T-helper 17 cell (primary cell): ENCODE measurements at regions not wholly inside any gene's neighbourhood (a gene's known extent, or its start where the extent isn't known, plus 50 kb on each side); places are given as distances from the start of the nearest gene placed in this dataset.

Source experiments
- ATAC-seq: fragments of 150-1000 bp; cut with Tn5 transposase; 2 replicates; pipeline ENCODE4 v1.10.0; 2021; ENCODE audit warnings: mild to moderate bottlenecking, moderate library complexity
- DNase-seq, 3 donors: peaks; one replicate each; pipeline versions ENCODE4 v3.0.0 to v3.0.0-alpha.2; 2020 to 2021
- H3K9me3 ChIP-seq: one replicate; pipeline ENCODE4 v1.7.0; 2013; ENCODE audit warnings: low read length, mild to moderate bottlenecking; ENCODE audit not compliant: control insufficient read depth, poor library complexity, severe bottlenecking
- H3K27ac Mint-ChIP-seq: one replicate; pipeline ENCODE4 v1.8.0; 2022; ENCODE audit warnings: mild to moderate bottlenecking, moderate library complexity, mixed read lengths
- H3K27me3 Mint-ChIP-seq: one replicate; pipeline ENCODE4 v1.8.0; 2022; ENCODE audit warnings: mixed read lengths
- H3K36me3 Mint-ChIP-seq: one replicate; pipeline ENCODE4 v1.8.0; 2022; ENCODE audit warnings: low read depth, mixed read lengths
- H3K4me1 Mint-ChIP-seq: one replicate; pipeline ENCODE4 v1.8.0; 2022; ENCODE audit warnings: mild to moderate bottlenecking, mixed read lengths
- H3K4me3 Mint-ChIP-seq: one replicate; pipeline ENCODE4 v1.8.0; 2022; ENCODE audit warnings: mild to moderate bottlenecking, moderate library complexity, mixed read lengths

- Mint-ChIP-seq H3K27me3 (peaks cover 22% of the 10 kb centered on the region), H3K36me3 (no peaks in the 10 kb centered on the region), H3K4me1 (no peaks in the 10 kb centered on the region), H3K27ac (no peak overlapping the region), H3K4me3 (no peak overlapping the region)
- no peaks in the 10 kb centered on the region for H3K9me3 ChIP-seq
- ATAC-seq = no peak
- no peak for DNase-seq
Observed at GRCh38 chr9:19615036-19615624, 173.7 kb downstream of the SLC24A2 start.

DNA sequence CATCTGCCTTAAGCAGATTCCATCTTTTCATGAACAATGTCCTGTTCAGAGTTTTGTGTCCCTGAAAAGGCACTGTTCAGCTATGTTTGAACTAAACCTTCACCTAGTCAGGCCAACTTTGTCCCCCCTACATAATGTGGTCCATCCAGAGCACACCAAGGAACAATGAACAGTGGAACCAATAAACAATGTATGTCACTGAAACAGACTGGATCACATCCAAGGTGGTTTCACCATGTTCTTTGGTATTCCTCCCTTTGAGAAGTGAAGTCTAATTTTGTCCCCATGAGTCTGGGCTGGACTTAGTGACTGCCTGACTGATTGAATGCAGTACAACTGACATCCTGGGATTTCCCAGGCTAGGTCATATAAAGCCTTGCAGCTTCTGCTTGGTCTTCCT lies 174.5 kb downstream of the SLC24A2 start:
- no peak overlapping the region for H3K4me3 Mint-ChIP-seq
- H3K4me1 Mint-ChIP-seq = no peaks in the 10 kb centered on the region
- no peak overlapping the region for H3K27ac Mint-ChIP-seq
- ATAC-seq (no peak), DNase-seq (no peak)
- peaks cover 23% of the 10 kb centered on the region for H3K27me3 Mint-ChIP-seq
- H3K36me3 Mint-ChIP-seq = no peaks in the 10 kb centered on the region
- H3K9me3 ChIP-seq = no peaks in the 10 kb centered on the region

- H3K36me3 Mint-ChIP-seq = no peaks in the 10 kb centered on the region
- no peak for DNase-seq
- peaks cover 27% of the 10 kb centered on the region for H3K27me3 Mint-ChIP-seq
Observed at GRCh38 chr9:19600538-19600937, 188.3 kb downstream of the SLC24A2 start.

DNA sequence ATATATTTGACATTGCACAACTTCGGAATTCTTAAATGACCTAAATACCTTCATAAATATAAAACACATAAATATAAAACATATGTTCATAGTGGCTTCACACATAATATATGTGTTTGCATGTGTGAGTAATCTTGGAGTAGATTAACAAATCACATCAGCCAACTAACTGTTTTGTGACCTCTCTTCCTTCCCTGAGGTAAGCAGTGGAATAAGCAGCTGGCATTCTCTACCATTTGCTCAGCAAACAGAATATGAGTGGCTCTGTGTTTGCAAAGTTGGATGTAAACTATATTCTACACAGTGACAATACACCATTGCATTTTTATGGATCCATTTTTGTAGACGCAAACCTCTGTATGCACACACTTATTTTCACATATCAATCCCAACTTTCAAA lies 189.9 kb downstream of the ACER2 start:
- no peaks in the 10 kb centered on the region for H3K36me3 Mint-ChIP-seq
- H3K4me3 Mint-ChIP-seq = no peak overlapping the region
- H3K9me3 ChIP-seq = no peaks in the 10 kb centered on the region
- no peak overlapping the region for H3K27ac Mint-ChIP-seq
- peaks cover 32% of the 10 kb centered on the region for H3K27me3 Mint-ChIP-seq
- ATAC-seq = no peak
- DNase-seq = no peak
- H3K4me1 Mint-ChIP-seq = no peaks in the 10 kb centered on the region

More at GRCh38 chr9:19600538-19600937, 188.3 kb downstream of the SLC24A2 start:
- no peak overlapping the region for H3K4me3 Mint-ChIP-seq
- H3K4me1 Mint-ChIP-seq = no peaks in the 10 kb centered on the region
- no peak overlapping the region for H3K27ac Mint-ChIP-seq
- no peak for ATAC-seq
- H3K9me3 ChIP-seq = no peaks in the 10 kb centered on the region

- no peak overlapping the region for H3K27ac Mint-ChIP-seq
- DNase-seq (no peak), ATAC-seq (no peak)
- H3K27me3 Mint-ChIP-seq = peaks cover 31% of the 10 kb centered on the region
- no peak overlapping the region for H3K4me3 Mint-ChIP-seq
- H3K36me3 Mint-ChIP-seq = no peaks in the 10 kb centered on the region
- H3K9me3 ChIP-seq = no peaks in the 10 kb centered on the region
- no peaks in the 10 kb centered on the region for H3K4me1 Mint-ChIP-seq
Observed at GRCh38 chr9:19597176-19597575, 188.4 kb downstream of the ACER2 start.

GRCh38 chr9:19595003-19595402 lies 186.2 kb downstream of the ACER2 start:
- H3K27ac Mint-ChIP-seq = no peak overlapping the region
- H3K4me3 Mint-ChIP-seq = no peak overlapping the region
- H3K36me3 Mint-ChIP-seq = no peaks in the 10 kb centered on the region
- no peaks in the 10 kb centered on the region for H3K9me3 ChIP-seq
- no peaks in the 10 kb centered on the region for H3K4me1 Mint-ChIP-seq
- ATAC-seq (no peak), DNase-seq (no peak)
- H3K27me3 Mint-ChIP-seq = peaks cover 31% of the 10 kb centered on the region

GRCh38 chr9:19587678-19588077 lies 178.9 kb downstream of the ACER2 start:
- Mint-ChIP-seq H3K4me3 (no peak overlapping the region), H3K4me1 (no peaks in the 10 kb centered on the region), H3K27ac (no peak overlapping the region), H3K36me3 (no peaks in the 10 kb centered on the region), H3K27me3 (peaks cover 13% of the 10 kb centered on the region)
- ATAC-seq (no peak), DNase-seq (no peak)
- no peaks in the 10 kb centered on the region for H3K9me3 ChIP-seq

DNA sequence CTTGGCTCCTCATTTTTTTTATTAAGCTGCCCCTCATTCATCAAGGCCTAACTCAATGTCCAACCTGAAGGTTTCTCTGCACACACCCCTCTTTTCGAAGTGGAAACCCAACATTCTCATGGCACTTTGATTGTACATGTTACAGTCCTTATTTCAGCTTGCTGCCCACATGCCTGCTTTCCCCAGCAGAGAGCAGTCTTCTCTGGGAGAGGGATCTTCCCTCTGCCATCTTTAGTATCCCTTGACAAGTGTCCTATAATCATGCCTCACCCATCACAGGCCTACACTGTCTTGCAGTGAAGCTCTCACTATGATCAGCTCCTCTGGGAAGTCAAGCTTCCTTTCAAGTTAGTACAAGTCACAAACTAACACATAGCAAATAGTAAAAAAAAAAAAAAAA lies 175.1 kb downstream of the ACER2 start:
- no peak overlapping the region for H3K27ac Mint-ChIP-seq
- H3K4me1 Mint-ChIP-seq = no peaks in the 10 kb centered on the region
- H3K36me3 Mint-ChIP-seq = no peaks in the 10 kb centered on the region
- H3K27me3 Mint-ChIP-seq = peaks cover 31% of the 10 kb centered on the region
- H3K4me3 Mint-ChIP-seq = no peak overlapping the region
- no peaks in the 10 kb centered on the region for H3K9me3 ChIP-seq
- ATAC-seq (no peak), DNase-seq (no peak)

DNA sequence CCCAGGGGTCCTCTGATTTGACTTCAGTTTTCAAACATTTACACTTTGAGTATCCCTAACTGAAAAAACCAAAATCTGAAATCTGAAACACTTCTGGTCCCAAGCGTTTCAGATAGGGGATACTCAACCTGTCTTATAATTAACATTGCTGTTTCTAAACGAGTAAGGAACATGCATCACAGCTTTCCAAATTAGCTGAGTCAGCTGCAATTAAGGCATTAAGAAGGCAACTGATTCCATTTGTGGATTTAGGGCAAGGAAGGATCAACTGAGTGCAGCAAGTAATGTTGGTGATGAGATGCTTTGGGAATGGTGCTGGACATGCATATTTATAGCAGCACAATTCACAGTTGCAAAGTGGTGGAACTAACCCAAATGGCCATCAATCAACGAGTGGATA lies 168.6 kb downstream of the ACER2 start:
- Mint-ChIP-seq H3K4me1 (no peaks in the 10 kb centered on the region), H3K4me3 (no peak overlapping the region), H3K27me3 (peaks cover 43% of the 10 kb centered on the region)

DNA sequence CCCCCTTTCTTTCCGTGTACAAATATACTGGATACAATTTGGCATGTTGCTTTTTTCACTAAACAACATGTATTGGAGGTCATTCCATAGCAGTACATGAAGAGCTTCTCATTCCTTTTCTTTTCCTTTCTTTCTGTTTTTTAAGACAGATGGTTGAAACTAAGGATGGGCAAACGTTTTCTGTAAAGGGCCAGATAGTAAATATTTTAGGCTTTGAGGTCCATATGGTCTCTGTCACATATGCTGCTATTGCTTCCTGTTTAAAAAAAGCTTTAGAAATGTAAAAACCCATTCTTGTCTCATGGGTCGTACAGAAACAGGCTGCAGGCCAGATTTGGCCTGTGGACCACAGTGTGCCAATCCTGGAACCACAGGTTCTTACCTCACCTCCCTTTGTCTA lies 160.1 kb downstream of the ACER2 start:
- Mint-ChIP-seq H3K27ac (no peak overlapping the region), H3K27me3 (peaks cover 12% of the 10 kb centered on the region), H3K4me1 (no peaks in the 10 kb centered on the region), H3K36me3 (no peaks in the 10 kb centered on the region), H3K4me3 (no peak overlapping the region)
- H3K9me3 ChIP-seq = no peaks in the 10 kb centered on the region
- DNase-seq (no peak), ATAC-seq (no peak)

More for the DNA sequence above, 168.6 kb downstream of the ACER2 start:
- Mint-ChIP-seq H3K36me3 (no peaks in the 10 kb centered on the region), H3K27ac (no peak overlapping the region)
- DNase-seq (no peak), ATAC-seq (no peak)
- no peaks in the 10 kb centered on the region for H3K9me3 ChIP-seq

DNA sequence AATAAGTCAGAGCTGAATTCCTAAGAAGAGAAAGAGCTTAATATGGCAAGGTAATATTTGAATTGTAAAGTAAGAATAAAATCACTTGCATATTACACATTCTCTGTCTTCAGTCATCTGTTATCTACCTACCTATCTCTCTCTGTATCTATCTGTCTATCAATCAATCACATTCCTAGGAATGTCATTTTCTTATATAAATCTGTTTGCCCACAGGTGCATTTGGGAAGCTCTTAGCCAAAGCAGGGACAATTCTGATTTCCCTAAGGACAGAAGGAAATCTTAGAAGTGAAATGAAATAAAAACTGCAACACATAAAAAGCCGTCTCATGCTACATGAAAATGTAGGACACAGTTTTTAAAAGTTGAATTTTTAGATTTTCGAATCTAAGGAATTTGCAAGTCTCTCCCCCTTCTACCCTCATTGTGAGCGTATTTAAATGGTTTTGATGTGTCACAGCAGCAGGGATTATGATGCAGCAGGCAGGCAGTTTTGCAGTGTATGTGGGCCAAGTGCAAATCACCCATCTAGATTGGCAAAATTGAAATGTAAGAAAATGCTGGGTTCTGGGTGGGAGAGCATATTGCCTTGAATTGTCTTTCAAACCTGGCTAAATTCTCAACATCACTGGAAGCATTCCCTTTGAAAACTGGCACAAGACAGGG lies 155.7 kb downstream of the ACER2 start:
- DNase-seq = no peak
- H3K27ac Mint-ChIP-seq = no peak overlapping the region
- no peaks in the 10 kb centered on the region for H3K36me3 Mint-ChIP-seq
- no peaks in the 10 kb centered on the region for H3K9me3 ChIP-seq
- H3K4me3 Mint-ChIP-seq = no peak overlapping the region
- peaks cover 21% of the 10 kb centered on the region for H3K27me3 Mint-ChIP-seq
- H3K4me1 Mint-ChIP-seq = no peaks in the 10 kb centered on the region
- no peak for ATAC-seq

DNA sequence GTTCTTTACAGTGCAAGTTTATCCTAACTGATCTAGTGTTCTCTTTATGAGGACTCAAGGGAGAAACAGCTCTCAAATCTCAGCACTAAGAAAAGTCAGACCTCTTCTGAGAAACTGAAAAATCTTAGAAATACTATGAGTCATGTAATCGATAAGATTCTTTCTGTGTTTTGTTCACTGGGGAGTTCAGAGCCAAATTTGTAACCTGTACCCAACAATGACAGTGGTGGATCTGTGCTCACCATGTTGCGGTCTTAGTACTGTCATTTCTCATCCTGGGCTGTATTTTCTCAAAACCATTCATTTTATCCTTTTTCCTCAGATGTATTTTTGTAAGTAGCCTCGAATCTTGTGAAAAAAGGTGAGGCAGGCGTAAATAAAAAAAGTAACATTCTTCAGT lies 146.4 kb downstream of the ACER2 start:
- Mint-ChIP-seq H3K27me3 (peaks cover 29% of the 10 kb centered on the region), H3K27ac (no peak overlapping the region), H3K4me3 (no peak overlapping the region), H3K36me3 (no peaks in the 10 kb centered on the region), H3K4me1 (no peaks in the 10 kb centered on the region)
- DNase-seq = no peak
- no peak for ATAC-seq
- H3K9me3 ChIP-seq = peaks cover 3% of the 10 kb centered on the region

DNA sequence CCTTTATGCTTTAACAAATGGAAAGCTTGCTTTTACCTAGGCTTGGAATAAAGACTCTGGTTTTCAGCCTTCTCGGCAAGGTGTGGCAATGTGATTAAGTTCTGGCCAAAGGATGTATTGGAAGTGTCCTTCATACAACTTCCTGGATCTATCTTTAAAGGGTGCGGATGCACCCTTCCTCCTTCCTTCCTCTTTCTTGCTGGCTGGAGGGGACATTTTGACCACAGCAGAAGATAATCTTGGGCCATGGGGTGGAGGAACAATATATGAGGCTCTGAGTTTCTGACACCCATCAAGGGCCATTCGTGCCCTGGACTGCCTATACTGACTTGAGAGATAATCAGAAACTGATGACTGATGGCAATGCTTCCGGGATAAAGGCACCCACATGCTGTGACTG lies 145.7 kb downstream of the ACER2 start:
- Mint-ChIP-seq H3K4me1 (no peaks in the 10 kb centered on the region), H3K4me3 (no peak overlapping the region), H3K27me3 (peaks cover 22% of the 10 kb centered on the region), H3K36me3 (no peaks in the 10 kb centered on the region), H3K27ac (no peak overlapping the region)
- H3K9me3 ChIP-seq = peaks cover 3% of the 10 kb centered on the region
- no peak for DNase-seq
- no peak for ATAC-seq

- peaks cover 3% of the 10 kb centered on the region for H3K9me3 ChIP-seq
- peaks cover 22% of the 10 kb centered on the region for H3K27me3 Mint-ChIP-seq
- H3K4me3 Mint-ChIP-seq = no peak overlapping the region
- no peaks in the 10 kb centered on the region for H3K4me1 Mint-ChIP-seq
- no peak overlapping the region for H3K27ac Mint-ChIP-seq
- DNase-seq (no peak), ATAC-seq (no peak)
- H3K36me3 Mint-ChIP-seq = no peaks in the 10 kb centered on the region
Observed at GRCh38 chr9:19553441-19553840, 144.6 kb downstream of the ACER2 start.
